ENCODE measurements at regions not wholly inside any gene's neighbourhood (a gene's known extent, or its start where the extent isn't known, plus 50 kb on each side); places are given as distances from the start of the nearest gene placed in this dataset.

DNA sequence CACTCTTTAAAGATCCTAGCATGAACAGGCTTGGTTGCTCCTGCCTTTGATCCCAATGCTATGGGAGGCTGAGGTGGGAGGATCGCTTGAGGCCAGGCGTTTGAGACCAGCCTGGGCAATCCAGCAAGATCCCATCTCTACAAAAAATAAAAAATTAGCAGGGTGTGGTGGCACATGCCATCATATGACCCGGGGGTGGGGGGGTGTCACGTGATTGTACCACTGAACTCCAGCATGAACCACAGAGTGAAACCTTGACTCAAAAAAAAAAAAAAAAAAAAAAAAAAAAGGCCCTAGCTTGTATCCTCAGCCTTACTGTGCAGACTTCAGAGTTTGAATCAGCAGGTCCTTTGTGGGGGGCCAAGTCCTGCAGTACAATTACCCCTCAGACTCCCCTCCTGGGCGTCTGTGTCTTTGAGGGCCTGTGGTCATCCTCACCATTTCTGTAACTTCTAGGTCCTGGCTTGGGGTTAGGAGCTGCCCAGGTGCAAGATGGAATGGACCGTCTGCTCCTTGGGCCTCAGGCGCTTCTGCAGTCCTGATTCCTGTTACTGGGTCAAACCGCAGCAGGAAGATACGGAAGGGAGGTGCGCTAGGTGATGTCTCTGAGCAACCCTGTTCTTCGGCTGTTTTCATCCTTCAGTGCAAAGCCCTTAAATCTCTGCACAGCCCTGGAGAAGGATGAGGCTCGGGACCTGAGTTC, 208.1 kb downstream of the CTTN start:
- TF ChIP-seq, protein P1, sequence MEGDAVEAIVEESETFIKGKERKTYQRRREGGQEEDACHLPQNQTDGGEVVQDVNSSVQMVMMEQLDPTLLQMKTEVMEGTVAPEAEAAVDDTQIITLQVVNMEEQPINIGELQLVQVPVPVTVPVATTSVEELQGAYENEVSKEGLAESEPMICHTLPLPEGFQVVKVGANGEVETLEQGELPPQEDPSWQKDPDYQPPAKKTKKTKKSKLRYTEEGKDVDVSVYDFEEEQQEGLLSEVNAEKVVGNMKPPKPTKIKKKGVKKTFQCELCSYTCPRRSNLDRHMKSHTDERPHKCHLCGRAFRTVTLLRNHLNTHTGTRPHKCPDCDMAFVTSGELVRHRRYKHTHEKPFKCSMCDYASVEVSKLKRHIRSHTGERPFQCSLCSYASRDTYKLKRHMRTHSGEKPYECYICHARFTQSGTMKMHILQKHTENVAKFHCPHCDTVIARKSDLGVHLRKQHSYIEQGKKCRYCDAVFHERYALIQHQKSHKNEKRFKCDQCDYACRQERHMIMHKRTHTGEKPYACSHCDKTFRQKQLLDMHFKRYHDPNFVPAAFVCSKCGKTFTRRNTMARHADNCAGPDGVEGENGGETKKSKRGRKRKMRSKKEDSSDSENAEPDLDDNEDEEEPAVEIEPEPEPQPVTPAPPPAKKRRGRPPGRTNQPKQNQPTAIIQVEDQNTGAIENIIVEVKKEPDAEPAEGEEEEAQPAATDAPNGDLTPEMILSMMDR (IDR thresholded peaks at IDR 0.05), result no peak

DNA sequence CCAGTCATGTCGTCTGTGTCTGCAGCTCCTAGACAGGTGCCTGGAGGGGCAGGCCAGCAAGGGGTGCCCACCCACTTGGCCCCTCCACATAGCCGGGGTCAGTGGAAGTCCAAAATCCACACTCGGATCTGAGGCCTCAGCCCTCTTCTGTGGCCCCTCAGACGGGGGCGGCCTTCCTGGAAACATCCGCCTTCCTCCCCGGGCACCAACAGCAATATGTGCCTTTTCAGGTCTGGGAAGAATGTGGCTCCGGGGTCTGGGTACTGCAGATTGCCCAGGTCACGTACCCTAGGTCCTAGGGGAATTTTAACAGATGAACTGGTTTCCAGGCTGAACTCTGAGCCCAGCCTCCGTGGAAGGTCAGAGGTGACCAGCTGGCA, 208.6 kb downstream of the CTTN start:
- TF ChIP-seq, protein P1 (IDR thresholded peaks at IDR 0.05), result no peak

DNA sequence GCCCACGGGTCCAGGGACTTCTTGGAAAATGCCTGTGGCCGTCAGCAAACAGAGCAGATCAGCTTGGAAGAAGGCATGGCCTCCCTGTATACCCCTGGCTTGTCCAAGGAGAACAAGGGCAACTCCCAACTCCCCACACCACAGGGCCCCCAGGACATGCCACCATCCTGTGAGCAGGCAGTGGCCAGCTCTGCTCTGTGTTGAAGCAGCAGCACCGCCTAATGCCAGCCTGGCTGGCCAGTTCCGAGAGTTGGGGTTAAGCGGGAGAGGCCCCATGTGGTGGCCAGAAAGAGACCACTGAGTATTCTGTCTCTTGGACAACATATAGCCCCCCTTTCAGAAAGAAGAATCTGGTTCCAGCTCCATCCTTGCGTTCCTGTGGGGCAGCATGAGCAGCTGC, 209.2 kb downstream of the CTTN start:
- TF ChIP-seq, protein P1 (IDR thresholded peaks at IDR 0.05), result no peak

DNA sequence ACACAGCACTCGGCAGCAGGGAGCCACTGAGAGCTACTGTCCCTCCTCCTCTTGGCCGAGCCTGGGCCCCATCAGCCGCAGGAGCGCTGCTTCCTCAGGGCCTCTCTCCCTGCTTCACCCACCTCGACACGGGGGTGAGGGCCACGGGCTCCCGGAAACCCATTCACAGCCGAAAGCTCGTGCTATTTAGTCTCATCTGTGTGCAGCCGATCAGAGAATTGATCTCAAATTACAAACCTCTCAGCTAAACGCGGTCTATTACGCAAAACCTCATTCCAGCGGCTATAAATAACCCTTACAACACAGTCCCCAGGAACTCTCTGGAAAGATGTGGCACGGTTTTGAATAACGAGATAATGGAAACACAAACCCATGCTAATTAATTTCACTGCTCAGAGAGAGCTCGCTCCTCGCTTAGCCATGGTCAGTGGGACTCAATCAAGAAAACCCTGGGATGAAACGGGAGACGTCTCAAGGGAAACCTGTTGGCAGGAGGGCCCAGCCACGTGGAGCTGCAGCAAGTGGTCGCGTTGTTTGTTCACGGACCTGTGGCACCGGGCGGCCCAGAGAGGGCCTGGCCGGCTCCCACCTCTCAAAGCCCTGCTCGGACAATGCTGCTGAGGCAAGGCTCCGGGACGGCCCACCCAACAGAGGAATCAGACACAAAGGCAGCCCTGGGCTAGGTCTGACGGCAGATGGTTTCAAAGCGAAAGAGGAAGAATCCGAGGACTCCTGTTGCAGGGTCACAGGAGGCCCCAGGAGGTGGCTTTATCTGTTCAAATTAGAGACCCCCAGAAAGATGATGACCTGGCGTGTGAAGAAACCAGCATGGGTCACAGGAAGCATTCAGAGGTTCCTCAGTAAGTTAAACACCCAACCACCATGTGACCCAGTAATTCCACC, 210.5 kb downstream of the CTTN start:
- TF ChIP-seq, protein P1 (IDR thresholded peaks at IDR 0.05), result no peak

DNA sequence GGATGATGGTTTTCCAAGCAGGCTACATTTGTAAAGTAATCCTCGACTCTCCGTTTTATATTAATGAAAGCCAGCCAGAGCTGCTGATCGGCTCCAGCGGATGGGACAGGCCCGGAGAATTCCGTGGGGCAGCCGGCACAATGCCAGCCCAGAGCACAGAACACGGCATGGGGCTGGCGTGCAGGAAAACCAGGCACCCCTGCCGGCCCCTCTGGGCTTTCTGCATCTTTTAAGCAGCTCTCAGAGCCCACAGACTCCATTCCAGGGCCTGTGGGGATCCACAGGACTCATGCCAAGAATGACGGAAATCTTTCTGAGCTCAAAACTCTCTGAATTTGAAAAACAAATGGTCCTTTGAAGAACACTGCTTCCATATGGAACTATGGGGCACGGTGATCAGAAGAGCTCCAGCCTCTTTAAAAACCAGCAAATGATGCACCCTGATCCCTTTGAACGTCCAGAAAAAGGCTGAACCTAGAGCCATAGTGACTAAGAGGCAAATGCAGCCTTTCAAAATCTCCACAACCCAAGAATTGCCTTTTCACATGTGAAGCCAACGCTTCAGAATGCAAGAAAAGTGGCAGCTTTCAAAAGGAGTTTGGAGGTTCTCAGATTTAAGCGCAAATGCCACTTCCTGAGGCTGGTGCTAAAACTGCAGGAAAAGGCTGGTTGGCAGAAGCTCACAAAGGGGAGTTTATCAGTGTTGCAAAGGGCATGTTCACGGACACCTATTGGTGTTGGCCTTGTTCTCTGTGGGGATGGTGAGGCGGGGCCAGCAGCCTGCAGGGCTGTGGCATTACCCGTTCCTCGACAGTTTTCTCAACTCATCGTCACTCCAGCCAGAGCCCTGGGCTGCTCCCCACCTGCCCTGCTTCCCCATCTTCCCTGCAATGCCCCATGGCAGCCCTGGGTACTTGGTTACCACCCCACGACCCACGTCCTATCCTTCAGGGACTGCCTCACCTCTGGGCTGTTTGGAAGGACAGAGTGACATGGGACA, 212.5 kb downstream of the CTTN start:
- TF ChIP-seq, protein P1 (IDR thresholded peaks at IDR 0.05), result no peak

DNA sequence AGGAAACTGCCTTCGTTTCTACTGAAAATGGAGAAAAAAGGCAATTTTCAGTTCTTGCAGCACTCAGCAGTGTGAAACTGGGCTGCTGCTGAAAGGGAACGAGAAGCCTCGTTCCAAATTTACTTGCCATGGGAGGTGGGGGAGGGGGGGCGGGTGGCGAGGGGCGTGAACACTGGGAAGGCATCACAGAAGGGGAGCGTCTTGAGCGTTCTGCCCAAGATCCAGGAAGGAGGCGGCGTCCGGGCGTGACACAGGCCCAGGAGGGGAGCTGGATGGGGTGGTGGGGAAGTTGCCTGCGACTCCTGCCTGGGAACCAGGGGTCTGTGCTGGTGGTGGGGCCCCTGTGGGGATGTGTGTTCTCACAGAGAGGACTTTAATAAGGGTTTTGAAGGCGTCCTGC, 213.5 kb downstream of the CTTN start:
- TF ChIP-seq, protein P1 (IDR thresholded peaks at IDR 0.05), result no peak

Data from LNCAP (cell line).